GM18502 (cell line): ENCODE measurements at regions not wholly inside any gene's neighbourhood (a gene's known extent, or its start where the extent isn't known, plus 50 kb on each side); places are given as distances from the start of the nearest gene placed in this dataset.
"Not testable (repeated sequence)": the region's sequence is repeated elsewhere in the genome, so short reads cannot be mapped to it uniquely, and the experiment has no call there.

Source experiments
- ATAC-seq: cut with Tn5 transposase; IDR thresholded peaks from one replicate; pipeline ENCODE4 v1.9.1; 2021; ENCODE audit warnings: mild to moderate bottlenecking; ENCODE audit not compliant: unreplicated experiment, poor library complexity

- no peak for ATAC-seq
Measured at GRCh38 chr4:186775902-186776301, 52.2 kb upstream of the FAT1 start.

GRCh38 chr4:186778134-186778533, 54.5 kb upstream of the FAT1 start:
- no peak for ATAC-seq

- no peak for ATAC-seq
Measured at GRCh38 chr4:186780291-186781031, 56.8 kb upstream of the FAT1 start.

GRCh38 chr4:186781032-186781917, 57.6 kb upstream of the FAT1 start:
- no peak for ATAC-seq

GRCh38 chr4:186782302-186782701, 58.6 kb upstream of the FAT1 start:
- ATAC-seq = no peak

- no peak for ATAC-seq
Measured at GRCh38 chr4:186787536-186787935, 63.9 kb upstream of the FAT1 start.

DNA sequence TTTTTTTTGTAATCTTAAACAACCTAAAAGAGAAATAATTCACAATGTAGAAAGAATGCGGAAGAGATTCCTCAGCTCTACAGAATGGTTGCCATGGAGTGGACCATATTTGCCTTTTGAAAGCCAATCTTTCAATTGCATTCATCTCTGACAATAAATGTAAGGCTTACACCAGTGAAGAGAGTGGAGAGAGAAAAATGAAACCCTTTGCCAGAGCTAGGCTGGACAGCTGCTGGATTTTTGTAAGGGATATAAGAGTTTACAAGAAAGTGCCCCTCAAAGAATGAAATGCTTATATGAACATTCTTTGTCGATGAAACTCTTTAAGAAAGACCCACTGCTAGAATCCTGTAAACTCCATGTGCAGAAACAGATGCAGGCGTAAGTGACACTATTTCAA, 66.0 kb upstream of the FAT1 start:
- ATAC-seq = no peak

- ATAC-seq = no peak
Measured at GRCh38 chr4:186790630-186791029, 67.0 kb upstream of the FAT1 start.

- no peak for ATAC-seq
Measured at GRCh38 chr4:186792728-186793366, 69.2 kb upstream of the FAT1 start.

GRCh38 chr4:186798951-186799659, 75.4 kb upstream of the FAT1 start:
- no peak for ATAC-seq

GRCh38 chr4:186805020-186805820, 81.6 kb upstream of the FAT1 start:
- no peak for ATAC-seq

DNA sequence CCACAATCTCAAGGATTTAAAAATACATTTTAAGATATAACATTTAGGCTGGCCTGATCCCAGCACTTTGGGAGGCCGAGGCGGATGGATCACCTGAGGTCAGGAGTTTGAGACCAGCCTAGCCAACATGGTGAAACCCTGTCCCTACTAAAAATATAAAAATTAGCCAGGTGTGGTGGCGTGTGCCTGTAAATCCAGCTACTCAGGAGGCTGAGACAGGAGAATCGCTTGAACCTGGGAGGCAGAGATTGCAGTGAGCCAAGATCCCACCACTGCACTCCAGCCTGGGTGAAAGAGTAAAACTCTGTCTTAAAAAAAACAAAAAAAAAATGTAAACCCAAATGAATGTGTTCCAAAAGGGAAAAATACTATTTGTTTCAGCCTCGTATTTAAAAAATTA, 82.3 kb upstream of the FAT1 start:
- not testable (repeated sequence) for ATAC-seq

- no peak for ATAC-seq
Measured at GRCh38 chr4:186806679-186807421, 83.2 kb upstream of the FAT1 start.

- no peak for ATAC-seq
Measured at GRCh38 chr4:186807808-186808629, 84.4 kb upstream of the FAT1 start.

DNA sequence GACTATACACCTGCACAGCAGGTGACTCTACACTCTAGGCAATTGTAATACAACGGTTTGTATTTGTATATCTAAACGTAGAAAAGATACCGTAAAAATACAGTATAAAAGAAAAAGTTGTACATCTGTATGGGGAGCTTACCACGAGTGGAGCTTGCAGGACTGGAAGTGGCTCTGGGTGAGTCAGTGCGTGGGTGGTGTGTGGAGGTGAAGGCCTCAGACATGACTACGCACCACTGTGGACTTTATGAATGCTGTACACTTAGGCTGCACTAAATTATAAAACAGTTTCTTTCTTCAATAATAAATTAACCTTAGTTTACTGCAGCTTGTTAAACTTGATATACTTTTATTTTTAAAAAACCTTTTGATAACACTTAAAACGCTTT, 85.0 kb upstream of the FAT1 start:
- ATAC-seq = no peak

DNA sequence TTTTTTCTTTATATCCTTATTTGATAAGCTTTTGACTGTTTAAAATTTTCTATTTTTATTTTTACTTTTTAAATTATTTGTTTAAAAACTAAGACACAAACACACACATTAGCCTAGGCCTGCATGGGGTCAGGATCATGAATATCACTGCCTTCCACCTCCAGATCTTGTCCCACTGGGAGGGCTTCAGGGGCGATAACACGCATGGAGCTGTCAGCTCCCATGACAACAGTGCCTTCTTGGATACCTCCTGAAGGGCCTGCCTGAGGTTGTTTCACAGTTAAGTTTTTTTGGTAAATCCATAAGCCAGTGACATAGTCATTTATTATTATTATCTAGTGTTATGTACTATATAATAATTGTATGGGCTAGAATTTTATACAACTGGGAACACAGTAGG, 85.4 kb upstream of the FAT1 start:
- no peak for ATAC-seq

GRCh38 chr4:186810613-186811150, 87.0 kb upstream of the FAT1 start:
- ATAC-seq = no peak

DNA sequence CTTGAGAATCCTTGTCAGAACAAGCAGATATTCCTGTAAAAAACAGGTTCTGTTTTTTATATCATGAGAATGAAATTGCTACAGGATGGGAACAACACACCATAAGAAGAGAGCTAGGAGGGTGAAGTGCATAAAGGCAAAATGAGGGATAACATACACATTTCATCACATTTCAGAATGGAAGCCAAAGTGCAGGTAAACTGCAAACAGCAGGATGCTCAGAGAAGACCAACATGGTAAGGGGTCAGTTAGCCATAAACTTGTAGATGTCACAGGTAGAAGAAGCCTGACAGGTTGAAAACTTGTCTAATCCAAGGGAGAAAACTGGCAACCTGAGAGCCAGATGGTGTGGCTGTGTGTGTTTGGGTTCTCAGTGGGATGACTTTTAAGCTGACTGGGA, 88.9 kb upstream of the FAT1 start:
- ATAC-seq = no peak
